GM12878 (cell line): ENCODE measurements at regions not wholly inside any gene's neighbourhood (a gene's known extent, or its start where the extent isn't known, plus 50 kb on each side); places are given as distances from the start of the nearest gene placed in this dataset.

Experiments used
- FOXM1 ChIP-seq: IDR thresholded peaks from 2 replicates; pipeline ENCODE4 v1.6.1; 2012; ENCODE audit warnings: low read depth, mild to moderate bottlenecking, inconsistent platforms, low read length, moderate library complexity
- GABPA ChIP-seq: IDR thresholded peaks from 2 replicates; pipeline ENCODE4 v1.6.1; 2014; ENCODE audit warnings: antibody characterized with exemption, low read depth, mild to moderate bottlenecking, inconsistent platforms
- POLR2A ChIP-seq: IDR thresholded peaks from 2 replicates; pipeline ENCODE4 v1.6.1; 2011; ENCODE audit warnings: low read depth, mild to moderate bottlenecking, low read length
- POLR2AphosphoS5 ChIP-seq: IDR thresholded peaks from 2 replicates; pipeline ENCODE4 v1.6.1; 2011; ENCODE audit warnings: mild to moderate bottlenecking, low read length, inconsistent platforms
- RFX5 ChIP-seq: IDR thresholded peaks from 2 replicates; pipeline ENCODE4 v1.6.1; 2011; ENCODE audit warnings: low read depth, low read length, improper control_type of control experiment
- YY1 ChIP-seq: IDR thresholded peaks from 2 replicates; pipeline ENCODE4 v1.6.1; 2011; ENCODE audit warnings: low read depth, mild to moderate bottlenecking, low read length
- TF ChIP-seq, protein P1 (sequence below): IDR thresholded peaks from 2 replicates; pipeline ENCODE4 v1.6.1; 2012; ENCODE audit warnings: mild to moderate bottlenecking, low read depth, low read length
- TF ChIP-seq, protein P2 (sequence below), 3 experiments: IDR thresholded peaks in 2 of 3; conservative IDR thresholded peaks in 1 of 3; 2 replicates each; pipeline ENCODE4 v1.5.1; 2011; ENCODE audit warnings: low read depth in 3 of 3, low read length in 3 of 3, mild to moderate bottlenecking in 3 of 3, control low read depth in 2 of 3, moderate library complexity in 2 of 3, inconsistent platforms in 1 of 3, mixed read lengths in 1 of 3; ENCODE audit not compliant: control insufficient read depth in 2 of 3, insufficient read depth in 1 of 3; ENCODE audit errors: extremely low read depth in 1 of 3
- TF ChIP-seq, protein P3 (sequence below): IDR thresholded peaks from 2 replicates; pipeline ENCODE4 v1.6.1; 2012; ENCODE audit warnings: low read depth, low read length, improper control_type of control experiment
- TF ChIP-seq, protein P4 (sequence below): fragments of 450-650 bp; formaldehyde crosslinking; IDR thresholded peaks from 2 replicates; pipeline ENCODE4 v1.4.0; 2020; ENCODE audit warnings: mild to moderate bottlenecking, moderate library complexity
- TF ChIP-seq, protein P5 (sequence below): IDR thresholded peaks from 2 replicates; pipeline ENCODE4 v1.6.1; 2012; ENCODE audit warnings: improper control_type of control experiment, low read depth, low read length; ENCODE audit not compliant: insufficient replicate concordance

DNA sequence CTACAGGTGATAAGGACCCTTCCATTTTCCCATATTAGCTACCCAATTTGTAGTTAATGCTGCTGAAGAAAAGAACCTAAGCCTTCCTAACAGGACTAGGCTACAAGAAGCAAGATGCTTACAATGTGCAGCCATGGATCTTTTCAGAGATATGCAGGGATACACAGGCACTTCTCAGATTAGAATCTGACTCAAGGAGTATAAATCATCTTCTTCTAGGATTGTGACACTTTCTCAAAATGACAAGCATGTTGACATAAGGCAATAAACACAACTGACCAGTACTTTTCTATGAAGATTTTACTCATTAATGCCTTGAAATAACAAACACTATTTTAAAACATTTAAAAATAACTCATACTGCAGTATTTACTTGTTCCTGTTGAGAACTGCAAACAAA lies 127.9 kb upstream of the ACVR2A start:
- TF ChIP-seq, protein P1, sequence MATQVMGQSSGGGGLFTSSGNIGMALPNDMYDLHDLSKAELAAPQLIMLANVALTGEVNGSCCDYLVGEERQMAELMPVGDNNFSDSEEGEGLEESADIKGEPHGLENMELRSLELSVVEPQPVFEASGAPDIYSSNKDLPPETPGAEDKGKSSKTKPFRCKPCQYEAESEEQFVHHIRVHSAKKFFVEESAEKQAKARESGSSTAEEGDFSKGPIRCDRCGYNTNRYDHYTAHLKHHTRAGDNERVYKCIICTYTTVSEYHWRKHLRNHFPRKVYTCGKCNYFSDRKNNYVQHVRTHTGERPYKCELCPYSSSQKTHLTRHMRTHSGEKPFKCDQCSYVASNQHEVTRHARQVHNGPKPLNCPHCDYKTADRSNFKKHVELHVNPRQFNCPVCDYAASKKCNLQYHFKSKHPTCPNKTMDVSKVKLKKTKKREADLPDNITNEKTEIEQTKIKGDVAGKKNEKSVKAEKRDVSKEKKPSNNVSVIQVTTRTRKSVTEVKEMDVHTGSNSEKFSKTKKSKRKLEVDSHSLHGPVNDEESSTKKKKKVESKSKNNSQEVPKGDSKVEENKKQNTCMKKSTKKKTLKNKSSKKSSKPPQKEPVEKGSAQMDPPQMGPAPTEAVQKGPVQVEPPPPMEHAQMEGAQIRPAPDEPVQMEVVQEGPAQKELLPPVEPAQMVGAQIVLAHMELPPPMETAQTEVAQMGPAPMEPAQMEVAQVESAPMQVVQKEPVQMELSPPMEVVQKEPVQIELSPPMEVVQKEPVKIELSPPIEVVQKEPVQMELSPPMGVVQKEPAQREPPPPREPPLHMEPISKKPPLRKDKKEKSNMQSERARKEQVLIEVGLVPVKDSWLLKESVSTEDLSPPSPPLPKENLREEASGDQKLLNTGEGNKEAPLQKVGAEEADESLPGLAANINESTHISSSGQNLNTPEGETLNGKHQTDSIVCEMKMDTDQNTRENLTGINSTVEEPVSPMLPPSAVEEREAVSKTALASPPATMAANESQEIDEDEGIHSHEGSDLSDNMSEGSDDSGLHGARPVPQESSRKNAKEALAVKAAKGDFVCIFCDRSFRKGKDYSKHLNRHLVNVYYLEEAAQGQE = no peak
- TF ChIP-seq POLR2A (no peak), RFX5 (no peak), GABPA (no peak), FOXM1 (no peak), POLR2AphosphoS5 (no peak), YY1 (no peak)
- TF ChIP-seq, protein P2, sequence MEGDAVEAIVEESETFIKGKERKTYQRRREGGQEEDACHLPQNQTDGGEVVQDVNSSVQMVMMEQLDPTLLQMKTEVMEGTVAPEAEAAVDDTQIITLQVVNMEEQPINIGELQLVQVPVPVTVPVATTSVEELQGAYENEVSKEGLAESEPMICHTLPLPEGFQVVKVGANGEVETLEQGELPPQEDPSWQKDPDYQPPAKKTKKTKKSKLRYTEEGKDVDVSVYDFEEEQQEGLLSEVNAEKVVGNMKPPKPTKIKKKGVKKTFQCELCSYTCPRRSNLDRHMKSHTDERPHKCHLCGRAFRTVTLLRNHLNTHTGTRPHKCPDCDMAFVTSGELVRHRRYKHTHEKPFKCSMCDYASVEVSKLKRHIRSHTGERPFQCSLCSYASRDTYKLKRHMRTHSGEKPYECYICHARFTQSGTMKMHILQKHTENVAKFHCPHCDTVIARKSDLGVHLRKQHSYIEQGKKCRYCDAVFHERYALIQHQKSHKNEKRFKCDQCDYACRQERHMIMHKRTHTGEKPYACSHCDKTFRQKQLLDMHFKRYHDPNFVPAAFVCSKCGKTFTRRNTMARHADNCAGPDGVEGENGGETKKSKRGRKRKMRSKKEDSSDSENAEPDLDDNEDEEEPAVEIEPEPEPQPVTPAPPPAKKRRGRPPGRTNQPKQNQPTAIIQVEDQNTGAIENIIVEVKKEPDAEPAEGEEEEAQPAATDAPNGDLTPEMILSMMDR (IDR thresholded peaks at IDR 0.05 in 2 of 3, conservative IDR thresholded peaks at IDR 0.05 in 1 of 3; ENCODE audit: control insufficient read depth in 2 of 3, extremely low read depth in 1 of 3, insufficient read depth in 1 of 3, low read depth in 3 of 3, low read length in 3 of 3) = no peak
- TF ChIP-seq, protein P3, sequence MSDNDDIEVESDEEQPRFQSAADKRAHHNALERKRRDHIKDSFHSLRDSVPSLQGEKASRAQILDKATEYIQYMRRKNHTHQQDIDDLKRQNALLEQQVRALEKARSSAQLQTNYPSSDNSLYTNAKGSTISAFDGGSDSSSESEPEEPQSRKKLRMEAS = no peak
- TF ChIP-seq, protein P4, sequence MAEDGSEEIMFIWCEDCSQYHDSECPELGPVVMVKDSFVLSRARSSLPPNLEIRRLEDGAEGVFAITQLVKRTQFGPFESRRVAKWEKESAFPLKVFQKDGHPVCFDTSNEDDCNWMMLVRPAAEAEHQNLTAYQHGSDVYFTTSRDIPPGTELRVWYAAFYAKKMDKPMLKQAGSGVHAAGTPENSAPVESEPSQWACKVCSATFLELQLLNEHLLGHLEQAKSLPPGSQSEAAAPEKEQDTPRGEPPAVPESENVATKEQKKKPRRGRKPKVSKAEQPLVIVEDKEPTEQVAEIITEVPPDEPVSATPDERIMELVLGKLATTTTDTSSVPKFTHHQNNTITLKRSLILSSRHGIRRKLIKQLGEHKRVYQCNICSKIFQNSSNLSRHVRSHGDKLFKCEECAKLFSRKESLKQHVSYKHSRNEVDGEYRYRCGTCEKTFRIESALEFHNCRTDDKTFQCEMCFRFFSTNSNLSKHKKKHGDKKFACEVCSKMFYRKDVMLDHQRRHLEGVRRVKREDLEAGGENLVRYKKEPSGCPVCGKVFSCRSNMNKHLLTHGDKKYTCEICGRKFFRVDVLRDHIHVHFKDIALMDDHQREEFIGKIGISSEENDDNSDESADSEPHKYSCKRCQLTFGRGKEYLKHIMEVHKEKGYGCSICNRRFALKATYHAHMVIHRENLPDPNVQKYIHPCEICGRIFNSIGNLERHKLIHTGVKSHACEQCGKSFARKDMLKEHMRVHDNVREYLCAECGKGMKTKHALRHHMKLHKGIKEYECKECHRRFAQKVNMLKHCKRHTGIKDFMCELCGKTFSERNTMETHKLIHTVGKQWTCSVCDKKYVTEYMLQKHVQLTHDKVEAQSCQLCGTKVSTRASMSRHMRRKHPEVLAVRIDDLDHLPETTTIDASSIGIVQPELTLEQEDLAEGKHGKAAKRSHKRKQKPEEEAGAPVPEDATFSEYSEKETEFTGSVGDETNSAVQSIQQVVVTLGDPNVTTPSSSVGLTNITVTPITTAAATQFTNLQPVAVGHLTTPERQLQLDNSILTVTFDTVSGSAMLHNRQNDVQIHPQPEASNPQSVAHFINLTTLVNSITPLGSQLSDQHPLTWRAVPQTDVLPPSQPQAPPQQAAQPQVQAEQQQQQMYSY (CRISPR knock-in tag) = no peak
- TF ChIP-seq, protein P5, sequence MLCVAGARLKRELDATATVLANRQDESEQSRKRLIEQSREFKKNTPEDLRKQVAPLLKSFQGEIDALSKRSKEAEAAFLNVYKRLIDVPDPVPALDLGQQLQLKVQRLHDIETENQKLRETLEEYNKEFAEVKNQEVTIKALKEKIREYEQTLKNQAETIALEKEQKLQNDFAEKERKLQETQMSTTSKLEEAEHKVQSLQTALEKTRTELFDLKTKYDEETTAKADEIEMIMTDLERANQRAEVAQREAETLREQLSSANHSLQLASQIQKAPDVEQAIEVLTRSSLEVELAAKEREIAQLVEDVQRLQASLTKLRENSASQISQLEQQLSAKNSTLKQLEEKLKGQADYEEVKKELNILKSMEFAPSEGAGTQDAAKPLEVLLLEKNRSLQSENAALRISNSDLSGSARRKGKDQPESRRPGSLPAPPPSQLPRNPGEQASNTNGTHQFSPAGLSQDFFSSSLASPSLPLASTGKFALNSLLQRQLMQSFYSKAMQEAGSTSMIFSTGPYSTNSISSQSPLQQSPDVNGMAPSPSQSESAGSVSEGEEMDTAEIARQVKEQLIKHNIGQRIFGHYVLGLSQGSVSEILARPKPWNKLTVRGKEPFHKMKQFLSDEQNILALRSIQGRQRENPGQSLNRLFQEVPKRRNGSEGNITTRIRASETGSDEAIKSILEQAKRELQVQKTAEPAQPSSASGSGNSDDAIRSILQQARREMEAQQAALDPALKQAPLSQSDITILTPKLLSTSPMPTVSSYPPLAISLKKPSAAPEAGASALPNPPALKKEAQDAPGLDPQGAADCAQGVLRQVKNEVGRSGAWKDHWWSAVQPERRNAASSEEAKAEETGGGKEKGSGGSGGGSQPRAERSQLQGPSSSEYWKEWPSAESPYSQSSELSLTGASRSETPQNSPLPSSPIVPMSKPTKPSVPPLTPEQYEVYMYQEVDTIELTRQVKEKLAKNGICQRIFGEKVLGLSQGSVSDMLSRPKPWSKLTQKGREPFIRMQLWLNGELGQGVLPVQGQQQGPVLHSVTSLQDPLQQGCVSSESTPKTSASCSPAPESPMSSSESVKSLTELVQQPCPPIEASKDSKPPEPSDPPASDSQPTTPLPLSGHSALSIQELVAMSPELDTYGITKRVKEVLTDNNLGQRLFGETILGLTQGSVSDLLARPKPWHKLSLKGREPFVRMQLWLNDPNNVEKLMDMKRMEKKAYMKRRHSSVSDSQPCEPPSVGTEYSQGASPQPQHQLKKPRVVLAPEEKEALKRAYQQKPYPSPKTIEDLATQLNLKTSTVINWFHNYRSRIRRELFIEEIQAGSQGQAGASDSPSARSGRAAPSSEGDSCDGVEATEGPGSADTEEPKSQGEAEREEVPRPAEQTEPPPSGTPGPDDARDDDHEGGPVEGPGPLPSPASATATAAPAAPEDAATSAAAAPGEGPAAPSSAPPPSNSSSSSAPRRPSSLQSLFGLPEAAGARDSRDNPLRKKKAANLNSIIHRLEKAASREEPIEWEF = no peak
